ENCODE measurements at regions not wholly inside any gene's neighbourhood (a gene's known extent, or its start where the extent isn't known, plus 50 kb on each side); places are given as distances from the start of the nearest gene placed in this dataset.

GRCh38 chr1:37354876-37355650, 119.3 kb upstream of the ZC3H12A start:
- no peaks in the 10 kb centered on the region for H3K9me1 ChIP-seq (replicated peaks; ENCODE audit: control insufficient read depth, extremely low read depth, insufficient read depth, low read length)
- no peaks in the 10 kb centered on the region for H4K20me1 ChIP-seq (replicated peaks; ENCODE audit: control insufficient read depth, extremely low read depth, insufficient read depth, low read length)
- no peaks in the 10 kb centered on the region for H3K9me3 ChIP-seq (replicated peaks; ENCODE audit: control insufficient read depth, insufficient read depth, low read length)
- H3K9ac ChIP-seq (replicated peaks; ENCODE audit: extremely low read depth, insufficient read depth, low read length) = no peak overlapping the region
- TF ChIP-seq EZH2 (IDR thresholded peaks at IDR 0.05; ENCODE audit: borderline replicate concordance, low read depth, low read length, severe bottlenecking) = no peak
- no peak for TF ChIP-seq FOS (IDR thresholded peaks at IDR 0.05; ENCODE audit: borderline replicate concordance, insufficient read depth, low read length)
- TF ChIP-seq MYC (IDR thresholded peaks at IDR 0.05; ENCODE audit: low read depth, low read length) = no peak
- TF ChIP-seq POLR2AphosphoS5 (IDR thresholded peaks at IDR 0.05; ENCODE audit: insufficient read depth, low read depth, low read length) = no peak
- no peak for TF ChIP-seq JUN (IDR thresholded peaks at IDR 0.05; ENCODE audit: borderline replicate concordance, insufficient read depth, insufficient read length, low read depth)
- TF ChIP-seq CTCF (IDR thresholded peaks at IDR 0.05; ENCODE audit: extremely low read depth in 1 of 2, insufficient read depth in 1 of 2, low read depth in 1 of 2, low read length in 2 of 2) = no peak
- no peak for TF ChIP-seq POLR2A (IDR thresholded peaks at IDR 0.05; ENCODE audit: low read depth, low read length)
- TF ChIP-seq GATA2 (IDR thresholded peaks at IDR 0.05; ENCODE audit: insufficient read depth, insufficient read length, low read depth, low read length) = no peak
- TF ChIP-seq MAX (IDR thresholded peaks at IDR 0.05; ENCODE audit: insufficient read depth, insufficient read length) = no peak
- no peaks in the 10 kb centered on the region for H3K36me3 ChIP-seq (ENCODE audit: control insufficient read depth in 2 of 2, extremely low read depth in 1 of 2, insufficient read depth in 2 of 2, low read length in 2 of 2)
- peaks cover 0 to 1% of the 10 kb centered on the region in 2 experiments for H3K27me3 ChIP-seq (ENCODE audit: control insufficient read depth in 2 of 2, insufficient read depth in 2 of 2, low read length in 2 of 2)
- dilution Hi-C loops (cut with MboI; ENCODE audit: extremely low pct_ligation_motif_present, low sequenced_read_pairs) = no loop called here
- no peak for FAIRE-seq
- no peak overlapping the region for H3K4me3 ChIP-seq (replicated peaks in 1 of 3; ENCODE audit: insufficient read depth in 1 of 3, low read depth in 1 of 3, low read length in 3 of 3)
- H3K4me1 ChIP-seq (ENCODE audit: control insufficient read depth, extremely low read depth, insufficient read depth, low read length) = no peaks in the 10 kb centered on the region
- POLR2A ChIA-PET = no interaction called here
- H3K79me2 ChIP-seq (ENCODE audit: control insufficient read depth, insufficient read depth, low read length) = no peaks in the 10 kb centered on the region
- CTCF ChIA-PET = no interaction called here
- intact Hi-C loops (cut with micrococcal nuclease) = no loop called here
- H3K27ac ChIP-seq (ENCODE audit: insufficient read depth, low read depth, low read length) = no peak overlapping the region
- no peak overlapping the region for H3K4me2 ChIP-seq (ENCODE audit: insufficient read depth, low read length)
- no peak overlapping the region for H2AFZ ChIP-seq (ENCODE audit: low read depth, low read length)
- no TSS peak for BruUV-seq (replicated peaks)
- no peak for DNase-seq (ENCODE audit: low read depth, low spot score)

Data from endothelial cell of umbilical vein (primary cell).